SU-DHL-6 (cell line): ENCODE measurements at regions not wholly inside any gene's neighbourhood (a gene's known extent, or its start where the extent isn't known, plus 50 kb on each side); places are given as distances from the start of the nearest gene placed in this dataset.

Experiments
- H2AFZ ChIP-seq: fragments of 200-600 bp; sonication (generic); 2 replicates; pipeline ENCODE4 v1.6.1; 2014; ENCODE audit warnings: low read depth, mild to moderate bottlenecking, moderate library complexity, mixed read lengths, antibody characterized with exemption, low read length; ENCODE audit not compliant: severe bottlenecking
- H3F3A ChIP-seq: fragments of 200-600 bp; shearing (Covaris generic); 2 replicates; pipeline ENCODE4 v1.6.0; 2016; ENCODE audit warnings: antibody characterized with exemption, mild to moderate bottlenecking; ENCODE audit not compliant: insufficient read depth
- H3K27ac ChIP-seq: fragments of 200-600 bp; sonication (generic); 2 replicates; pipeline ENCODE4 v1.5.1; 2016; ENCODE audit warnings: low read depth, mild to moderate bottlenecking, low read length, moderate library complexity, mixed read lengths
- H3K27me3 ChIP-seq: fragments of 200-600 bp; sonication (generic), shearing (Covaris generic); 2 replicates; pipeline ENCODE4 v1.6.0; 2014; ENCODE audit warnings: mild to moderate bottlenecking, low read length
- H3K36me3 ChIP-seq: fragments of 200-600 bp; sonication (generic); 2 replicates; pipeline ENCODE4 v1.6.1; 2014; ENCODE audit warnings: mild to moderate bottlenecking, low read length, mixed read lengths
- H3K4me2 ChIP-seq: fragments of 300-600, 200-600 bp; shearing (Covaris generic), sonication (generic); 2 replicates; pipeline ENCODE4 v1.6.0; 2014; ENCODE audit warnings: low read length, low read depth, mild to moderate bottlenecking; ENCODE audit not compliant: poor library complexity, severe bottlenecking
- H3K4me3 ChIP-seq: fragments of 200-600 bp; sonication (generic); 2 replicates; pipeline ENCODE4 v1.5.1; 2014; ENCODE audit warnings: antibody characterized with exemption, low read length, mild to moderate bottlenecking, mixed read lengths; ENCODE audit not compliant: insufficient read depth, poor library complexity, severe bottlenecking
- H3K79me2 ChIP-seq: fragments of 200-600 bp; sonication (generic); 2 replicates; pipeline ENCODE4 v1.6.1; 2014; ENCODE audit warnings: mild to moderate bottlenecking, low read length, moderate library complexity; ENCODE audit not compliant: insufficient read depth
- H3K9ac ChIP-seq: fragments of 200-600 bp; sonication (generic); 2 replicates; pipeline ENCODE4 v1.7.0; 2014; ENCODE audit warnings: mild to moderate bottlenecking, low read length
- H3K9me2 ChIP-seq: fragments of 200-600 bp; sonication (generic); replicated peaks from 2 replicates; pipeline ENCODE4 v1.6.1; 2014; ENCODE audit warnings: low read length; ENCODE audit not compliant: insufficient read depth
- H3K9me3 ChIP-seq: fragments of 200-600 bp; sonication (generic); 2 replicates; pipeline ENCODE4 v1.6.1; 2014; ENCODE audit warnings: low read length, mixed read lengths; ENCODE audit not compliant: insufficient read depth
- H4K20me1 ChIP-seq: fragments of 200-600 bp; sonication (generic); 2 replicates; pipeline ENCODE4 v1.6.1; 2014; ENCODE audit warnings: low read depth, mild to moderate bottlenecking, antibody characterized with exemption, low read length, moderate library complexity, mixed read lengths
- CTCF ChIP-seq: fragments of 200-600 bp; sonication (generic); IDR thresholded peaks from one replicate; pipeline ENCODE4 v1.5.1; 2017; ENCODE audit warnings: antibody characterized with exemption, mild to moderate bottlenecking, low read length, moderate library complexity; ENCODE audit not compliant: insufficient read depth, poor library complexity, severe bottlenecking
- EZH2phosphoT487 ChIP-seq: fragments of 200-600 bp; sonication (generic), shearing (Covaris generic); conservative IDR thresholded peaks from 2 replicates; pipeline ENCODE4 v1.6.1; 2018; ENCODE audit warnings: mild to moderate bottlenecking, antibody characterized with exemption, low read length, moderate library complexity, mixed read lengths

GRCh38 chr11:90737444-90738050 lies 514.7 kb upstream of the CHORDC1 start:
- Histone ChIP-seq H2AFZ (no peak overlapping the region), H3K27ac (no peak overlapping the region), H3K27me3 (no peaks in the 10 kb centered on the region), H3K4me2 (no peak overlapping the region), H3K9ac (no peak overlapping the region), H3F3A (no peaks in the 10 kb centered on the region), H3K9me3 (no peaks in the 10 kb centered on the region), H4K20me1 (no peaks in the 10 kb centered on the region), H3K9me2 (no peaks in the 10 kb centered on the region), H3K79me2 (no peaks in the 10 kb centered on the region), H3K36me3 (no peaks in the 10 kb centered on the region), H3K4me3 (no peak overlapping the region)
- TF ChIP-seq CTCF (no peak), EZH2phosphoT487 (no peak)

- H4K20me1 ChIP-seq, result no peaks in the 10 kb centered on the region
- H3K4me3 ChIP-seq, result no peak overlapping the region
- no peak overlapping the region for H3K4me2 ChIP-seq
- no peaks in the 10 kb centered on the region for H3K79me2 ChIP-seq
- H3K36me3 ChIP-seq, result no peaks in the 10 kb centered on the region
- no peaks in the 10 kb centered on the region for H3K9me3 ChIP-seq
- H3K27ac ChIP-seq, result no peak overlapping the region
- no peak for TF ChIP-seq CTCF
- no peak for TF ChIP-seq EZH2phosphoT487
- H3K9ac ChIP-seq, result no peak overlapping the region
- no peaks in the 10 kb centered on the region for H3F3A ChIP-seq
- H3K9me2 ChIP-seq, result no peaks in the 10 kb centered on the region
- no peak overlapping the region for H2AFZ ChIP-seq
- H3K27me3 ChIP-seq, result no peaks in the 10 kb centered on the region
These were observed 509.6 kb upstream of the CHORDC1 start for GRCh38 chr11:90732486-90732885.

GRCh38 chr11:90723475-90723874 lies 500.6 kb upstream of the CHORDC1 start:
- no peak overlapping the region for H3K27ac ChIP-seq
- no peaks in the 10 kb centered on the region for H3K9me2 ChIP-seq
- H3F3A ChIP-seq, result no peaks in the 10 kb centered on the region
- no peaks in the 10 kb centered on the region for H3K36me3 ChIP-seq
- no peak overlapping the region for H3K4me2 ChIP-seq
- H3K79me2 ChIP-seq, result no peaks in the 10 kb centered on the region
- no peak overlapping the region for H3K9ac ChIP-seq
- H3K4me3 ChIP-seq, result no peak overlapping the region
- TF ChIP-seq CTCF (no peak), EZH2phosphoT487 (no peak)
- no peak overlapping the region for H2AFZ ChIP-seq
- H3K27me3 ChIP-seq, result no peaks in the 10 kb centered on the region
- H4K20me1 ChIP-seq, result no peaks in the 10 kb centered on the region
- H3K9me3 ChIP-seq, result no peaks in the 10 kb centered on the region
